ENCODE measurements at regions not wholly inside any gene's neighbourhood (a gene's known extent, or its start where the extent isn't known, plus 50 kb on each side); places are given as distances from the start of the nearest gene placed in this dataset.

DNA sequence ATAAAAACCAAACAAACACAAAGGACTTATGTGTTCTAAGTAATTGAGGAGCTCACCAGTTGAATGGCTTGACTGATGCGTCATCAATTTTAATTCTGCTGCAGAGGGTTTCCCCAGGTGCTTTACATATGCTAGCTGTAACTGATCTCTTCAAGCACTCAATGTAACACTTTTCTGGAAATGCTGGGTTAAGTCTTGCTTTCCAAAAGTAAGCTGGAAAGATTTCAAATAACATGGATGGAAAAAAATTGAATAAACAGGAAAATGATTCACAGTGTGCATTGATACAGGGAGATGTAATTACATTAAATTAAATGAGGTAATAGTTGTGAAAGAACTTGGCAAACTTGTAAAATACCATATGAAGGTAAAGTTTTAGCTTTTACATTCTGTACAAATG, 186.7 kb upstream of the WDFY3 start:
- intact Hi-C loops (cut with DNase I; ENCODE audit: low total_unique reads) = no loop called here
- Histone ChIP-seq H3K4me3 (no peak overlapping the region), H3K4me1 (no peaks in the 10 kb centered on the region), H3K27ac (no peak overlapping the region), H3K9me3 (no peaks in the 10 kb centered on the region), H3K27me3 (no peaks in the 10 kb centered on the region), H3K36me3 (no peaks in the 10 kb centered on the region)
- TF ChIP-seq POLR2A (IDR thresholded peaks at IDR 0.05) (no peak), POLR2AphosphoS5 (IDR thresholded peaks at IDR 0.05) (no peak)
- TF ChIP-seq, protein P1, sequence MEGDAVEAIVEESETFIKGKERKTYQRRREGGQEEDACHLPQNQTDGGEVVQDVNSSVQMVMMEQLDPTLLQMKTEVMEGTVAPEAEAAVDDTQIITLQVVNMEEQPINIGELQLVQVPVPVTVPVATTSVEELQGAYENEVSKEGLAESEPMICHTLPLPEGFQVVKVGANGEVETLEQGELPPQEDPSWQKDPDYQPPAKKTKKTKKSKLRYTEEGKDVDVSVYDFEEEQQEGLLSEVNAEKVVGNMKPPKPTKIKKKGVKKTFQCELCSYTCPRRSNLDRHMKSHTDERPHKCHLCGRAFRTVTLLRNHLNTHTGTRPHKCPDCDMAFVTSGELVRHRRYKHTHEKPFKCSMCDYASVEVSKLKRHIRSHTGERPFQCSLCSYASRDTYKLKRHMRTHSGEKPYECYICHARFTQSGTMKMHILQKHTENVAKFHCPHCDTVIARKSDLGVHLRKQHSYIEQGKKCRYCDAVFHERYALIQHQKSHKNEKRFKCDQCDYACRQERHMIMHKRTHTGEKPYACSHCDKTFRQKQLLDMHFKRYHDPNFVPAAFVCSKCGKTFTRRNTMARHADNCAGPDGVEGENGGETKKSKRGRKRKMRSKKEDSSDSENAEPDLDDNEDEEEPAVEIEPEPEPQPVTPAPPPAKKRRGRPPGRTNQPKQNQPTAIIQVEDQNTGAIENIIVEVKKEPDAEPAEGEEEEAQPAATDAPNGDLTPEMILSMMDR (IDR thresholded peaks at IDR 0.05) = no peak
- no peak for DNase-seq (ENCODE audit: low spot score in 2 of 2)

DNA sequence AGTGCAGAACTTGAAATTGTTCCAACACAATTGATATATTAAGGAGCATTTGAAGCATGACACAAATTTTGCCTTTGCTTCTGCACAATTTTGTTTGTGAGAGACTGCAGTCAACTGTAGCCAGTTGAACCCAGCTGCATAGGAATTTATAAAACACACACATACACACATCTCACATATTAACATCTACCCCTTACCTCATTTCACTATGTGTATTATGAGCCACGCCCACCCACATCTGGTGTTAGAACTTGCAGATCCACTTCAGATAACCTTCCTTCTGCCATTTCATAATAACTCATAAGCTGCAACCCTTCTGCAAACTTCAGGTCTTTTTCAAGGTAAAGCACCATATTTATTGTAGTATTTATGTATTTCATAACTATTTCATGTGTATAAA, 188.1 kb upstream of the WDFY3 start:
- Histone ChIP-seq H3K4me1 (no peaks in the 10 kb centered on the region), H3K9me3 (no peaks in the 10 kb centered on the region), H3K27ac (no peak overlapping the region), H3K36me3 (no peaks in the 10 kb centered on the region), H3K27me3 (no peaks in the 10 kb centered on the region), H3K4me3 (no peak overlapping the region)
- intact Hi-C loops (cut with DNase I; ENCODE audit: low total_unique reads) = no loop called here
- no peak for TF ChIP-seq POLR2A (IDR thresholded peaks at IDR 0.05)
- TF ChIP-seq POLR2AphosphoS5 (IDR thresholded peaks at IDR 0.05) = no peak
- TF ChIP-seq, protein P1 (IDR thresholded peaks at IDR 0.05) = no peak
- no peak for DNase-seq (ENCODE audit: low spot score in 2 of 2)

DNA sequence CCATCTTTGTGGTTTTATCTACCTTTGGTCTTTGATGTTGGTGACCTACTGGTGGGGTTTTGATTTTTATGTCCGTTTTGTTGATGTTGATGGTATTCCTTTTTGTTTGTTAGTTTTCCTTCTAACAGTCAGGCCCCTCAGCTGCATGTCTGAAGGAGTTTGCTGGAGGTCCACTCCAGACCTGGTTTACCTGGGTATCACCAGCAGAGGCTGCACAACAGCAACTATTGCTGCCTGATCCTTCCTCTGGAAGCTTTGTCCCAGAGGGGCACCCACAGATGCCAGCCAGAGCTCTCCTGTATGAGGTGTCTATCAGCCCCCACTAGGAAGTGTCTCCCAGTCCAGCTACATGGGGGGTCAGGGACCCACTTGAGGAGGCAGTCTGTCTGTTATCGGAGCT, 199.3 kb upstream of the WDFY3 start:
- Histone ChIP-seq H3K4me1 (no peaks in the 10 kb centered on the region), H3K4me3 (no peak overlapping the region), H3K27me3 (no peaks in the 10 kb centered on the region), H3K27ac (no peak overlapping the region), H3K9me3 (no peaks in the 10 kb centered on the region), H3K36me3 (no peaks in the 10 kb centered on the region)
- intact Hi-C loops (cut with DNase I; ENCODE audit: low total_unique reads) = no loop called here
- DNase-seq (ENCODE audit: low spot score in 2 of 2) = no peak
- TF ChIP-seq, protein P1 (IDR thresholded peaks at IDR 0.05) = no peak
- no peak for TF ChIP-seq POLR2A (IDR thresholded peaks at IDR 0.05)
- no peak for TF ChIP-seq POLR2AphosphoS5 (IDR thresholded peaks at IDR 0.05)

DNA sequence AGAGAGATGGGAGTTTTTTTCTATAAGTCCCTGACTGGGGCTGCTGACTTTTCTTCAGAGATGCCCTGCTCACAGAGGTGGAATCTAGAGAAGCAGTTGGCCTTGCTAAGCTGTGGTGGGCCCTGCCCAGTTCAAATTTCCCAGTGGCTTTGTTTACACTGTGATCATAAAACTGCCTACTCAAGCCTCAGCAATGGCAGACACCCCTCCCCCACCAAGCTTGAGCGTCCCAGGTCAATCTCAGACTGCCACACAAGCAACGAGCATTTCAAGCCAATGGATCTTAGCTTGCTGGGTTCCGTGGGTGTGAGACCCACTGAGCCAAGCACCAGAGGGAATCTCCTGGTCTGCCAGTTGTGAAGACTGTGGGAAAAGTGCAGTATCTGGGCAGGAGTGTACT, 199.8 kb upstream of the WDFY3 start:
- Histone ChIP-seq H3K27ac (no peak overlapping the region), H3K4me3 (no peak overlapping the region), H3K27me3 (no peaks in the 10 kb centered on the region), H3K9me3 (no peaks in the 10 kb centered on the region), H3K36me3 (no peaks in the 10 kb centered on the region), H3K4me1 (no peaks in the 10 kb centered on the region)
- TF ChIP-seq, protein P1 (IDR thresholded peaks at IDR 0.05) = no peak
- TF ChIP-seq POLR2AphosphoS5 (IDR thresholded peaks at IDR 0.05) (no peak), POLR2A (IDR thresholded peaks at IDR 0.05) (no peak)
- no peak for DNase-seq (ENCODE audit: low spot score in 2 of 2)
- intact Hi-C loops (cut with DNase I; ENCODE audit: low total_unique reads) = no loop called here

DNA sequence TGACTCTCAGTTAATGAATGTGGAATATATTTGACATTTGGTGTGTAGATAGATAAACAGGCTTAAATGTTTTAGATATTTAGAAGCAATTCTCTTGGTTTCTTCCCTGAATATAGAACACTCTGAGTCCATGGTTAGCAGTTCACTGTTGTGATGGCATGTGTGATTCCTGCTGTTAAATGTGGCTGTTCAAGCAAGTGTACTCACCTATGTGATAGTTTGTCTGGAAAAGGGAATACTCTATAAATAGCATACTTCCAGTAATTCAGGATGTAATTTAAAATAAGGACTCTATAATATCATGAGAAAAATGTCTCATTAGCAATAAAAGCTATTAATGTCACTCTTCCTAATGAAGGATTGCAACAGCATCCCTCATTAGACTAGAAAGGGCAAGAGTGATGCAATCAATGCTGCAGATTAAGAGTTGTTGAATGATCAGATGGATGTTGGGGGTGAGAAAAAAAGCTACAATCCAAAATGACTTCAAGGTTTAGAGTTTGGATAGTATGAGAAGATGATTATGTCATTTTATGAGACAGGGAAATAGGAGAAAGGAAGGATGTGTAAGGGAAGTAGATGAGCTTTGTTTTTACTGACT, 201.8 kb upstream of the WDFY3 start:
- no peak for DNase-seq (ENCODE audit: low spot score in 2 of 2)
- no peaks in the 10 kb centered on the region for H3K9me3 ChIP-seq
- H3K27ac ChIP-seq = no peak overlapping the region
- intact Hi-C loops (cut with DNase I; ENCODE audit: low total_unique reads) = no loop called here
- H3K4me1 ChIP-seq = no peaks in the 10 kb centered on the region
- H3K36me3 ChIP-seq = no peaks in the 10 kb centered on the region
- TF ChIP-seq, protein P1 (IDR thresholded peaks at IDR 0.05) = no peak
- TF ChIP-seq POLR2AphosphoS5 (IDR thresholded peaks at IDR 0.05) = no peak
- no peak for TF ChIP-seq POLR2A (IDR thresholded peaks at IDR 0.05)
- H3K4me3 ChIP-seq = no peak overlapping the region
- H3K27me3 ChIP-seq = no peaks in the 10 kb centered on the region
